Gastroesophageal sphincter (tissue), 4 donors: ENCODE measurements at regions not wholly inside any gene's neighbourhood (a gene's known extent, or its start where the extent isn't known, plus 50 kb on each side); places are given as distances from the start of the nearest gene placed in this dataset.

Experiments
- ATAC-seq: fragments of 150-250 bp; one replicate; pipeline ENCODE4 v1.9.1; 2016; ENCODE audit warnings: mild to moderate bottlenecking, moderate library complexity
- H3K27ac ChIP-seq, 4 donors: fragments of 200-600 bp; sonication (generic) in 3 of 4; 1 replicate in 3 of 4; 2 replicates in 1 of 4; pipeline ENCODE4 v1.5.1; 2016 to 2019
- H3K27me3 ChIP-seq: fragments of 200-600 bp; sonication (generic); one replicate; pipeline ENCODE4 v1.5.1; 2019
- H3K36me3 ChIP-seq, 2 donors: fragments of 200-600 bp; sonication (generic); one replicate each; pipeline ENCODE4 v1.5.1; 2019; ENCODE audit warnings: control low read depth in 1 of 2
- H3K4me1 ChIP-seq, 3 donors: fragments of 200-600 bp; sonication (generic); 1 replicate in 2 of 3; 2 replicates in 1 of 3; pipeline ENCODE4 v1.5.1; 2016 to 2019; ENCODE audit warnings: control low read depth in 2 of 3
- H3K4me3 ChIP-seq, 2 donors: fragments of 200-600 bp; sonication (generic); one replicate each; pipeline ENCODE4 v1.5.1; 2019; ENCODE audit warnings: mild to moderate bottlenecking in 1 of 2, moderate library complexity in 1 of 2
- H3K9me3 ChIP-seq, 3 donors: fragments of 200-600 bp; sonication (generic); one replicate each; pipeline ENCODE4 v1.5.1; 2017 to 2019; ENCODE audit warnings: control low read depth in 2 of 3
- EP300 ChIP-seq: sonication (generic); formaldehyde crosslinking; IDR thresholded peaks from one replicate; pipeline ENCODE4 v1.6.1; 2017; ENCODE audit warnings: antibody characterized with exemption, mild to moderate bottlenecking
- POLR2A ChIP-seq, 2 donors: fragments of 450-650 bp; IDR thresholded peaks; one replicate each; pipeline ENCODE4 v1.6.1; 2017; ENCODE audit warnings: antibody characterized with exemption in 2 of 2, mild to moderate bottlenecking in 2 of 2, moderate library complexity in 1 of 2
- POLR2AphosphoS5 ChIP-seq: sonication (generic); formaldehyde crosslinking; IDR thresholded peaks from one replicate; pipeline ENCODE4 v1.6.1; 2017; ENCODE audit warnings: antibody characterized with exemption
- WGBS, 2 donors: methylation state at CpG; one replicate each; pipeline ENCODE4 v1.1.5; 2018; ENCODE audit warnings: low coverage in 1 of 2; 5-methylcytosine and 5-hydroxymethylcytosine counted together
- TF ChIP-seq, protein P1 (sequence below), 4 experiments: fragments of 200-600 bp in 2 of 4; fragments of 450-650 bp in 2 of 4; sonication (generic) in 1 of 4; IDR thresholded peaks; one replicate each; pipeline ENCODE4 v1.5.1; 2017 to 2019; ENCODE audit warnings: antibody characterized with exemption in 4 of 4, mild to moderate bottlenecking in 2 of 4, moderate library complexity in 2 of 4

DNA sequence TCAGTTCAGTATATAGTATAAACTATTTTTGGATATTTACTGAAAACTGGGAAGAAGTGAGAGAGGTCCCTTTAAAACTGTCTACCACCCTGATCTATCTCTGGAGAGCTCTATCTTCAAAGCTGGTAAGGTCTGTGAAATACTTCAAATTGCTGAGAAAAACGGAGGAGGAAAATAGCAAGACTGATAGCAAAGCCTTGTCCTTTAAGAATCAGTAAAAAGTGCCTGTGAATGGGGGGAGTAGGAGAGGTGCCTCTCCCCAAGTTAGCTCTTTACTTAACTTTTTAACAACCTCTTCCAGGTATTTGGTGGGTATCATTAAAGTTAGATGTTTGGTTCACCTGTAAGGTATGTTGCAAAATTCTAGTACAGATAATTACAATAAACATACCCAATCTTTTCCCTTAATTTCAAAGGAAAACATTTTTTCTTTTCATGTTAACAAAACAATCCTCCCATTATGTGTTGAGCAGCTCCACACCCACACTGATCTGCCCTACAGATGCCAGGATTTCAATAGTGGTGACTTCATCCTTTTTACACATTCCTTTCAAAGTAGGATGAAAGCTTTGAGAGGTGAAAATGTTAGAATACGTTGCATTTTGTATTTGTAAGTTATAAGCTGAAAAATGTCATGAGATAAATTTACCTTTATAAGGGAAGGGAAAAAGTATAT is 149.2 kb downstream of the CRPPA start:
- ATAC-seq, result no peak
- WGBS, 2 donors, result 46 to 55% methylated on average over 2 of the region's 2 CpGs

DNA sequence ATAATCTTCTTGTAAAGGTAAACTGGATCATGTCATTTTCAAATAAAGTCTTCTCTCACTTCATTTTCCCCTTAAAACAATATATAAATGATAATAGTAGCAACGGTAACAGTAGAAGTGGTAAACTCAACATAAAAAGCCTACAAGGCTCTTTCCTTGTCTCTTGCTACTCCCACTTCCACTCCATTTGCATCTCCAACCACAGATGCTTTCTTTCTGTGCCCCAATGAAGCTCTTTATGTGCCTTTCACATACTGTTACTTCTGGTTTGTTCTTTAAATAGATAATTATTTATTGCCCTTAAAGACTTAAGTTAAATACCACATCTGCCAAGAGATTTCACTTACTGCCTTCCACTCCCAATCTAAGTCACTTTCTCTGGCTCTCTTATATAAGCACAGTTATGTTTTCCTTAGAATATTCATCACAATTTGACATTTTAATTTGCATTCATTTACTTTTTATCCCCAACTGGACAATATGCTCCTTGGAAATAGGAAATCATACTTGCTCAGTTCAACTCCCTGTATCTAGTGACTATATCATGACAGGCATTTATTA is 149.9 kb downstream of the CRPPA start:
- WGBS, 2 donors, result 44 to 47% methylated on average over 1 of the region's 1 CpG
- no peak for ATAC-seq
- no peak for TF ChIP-seq EP300
- no peak for TF ChIP-seq POLR2A (IDR thresholded peaks at IDR 0.05)
- no peak for TF ChIP-seq POLR2AphosphoS5
- TF ChIP-seq, protein P1, sequence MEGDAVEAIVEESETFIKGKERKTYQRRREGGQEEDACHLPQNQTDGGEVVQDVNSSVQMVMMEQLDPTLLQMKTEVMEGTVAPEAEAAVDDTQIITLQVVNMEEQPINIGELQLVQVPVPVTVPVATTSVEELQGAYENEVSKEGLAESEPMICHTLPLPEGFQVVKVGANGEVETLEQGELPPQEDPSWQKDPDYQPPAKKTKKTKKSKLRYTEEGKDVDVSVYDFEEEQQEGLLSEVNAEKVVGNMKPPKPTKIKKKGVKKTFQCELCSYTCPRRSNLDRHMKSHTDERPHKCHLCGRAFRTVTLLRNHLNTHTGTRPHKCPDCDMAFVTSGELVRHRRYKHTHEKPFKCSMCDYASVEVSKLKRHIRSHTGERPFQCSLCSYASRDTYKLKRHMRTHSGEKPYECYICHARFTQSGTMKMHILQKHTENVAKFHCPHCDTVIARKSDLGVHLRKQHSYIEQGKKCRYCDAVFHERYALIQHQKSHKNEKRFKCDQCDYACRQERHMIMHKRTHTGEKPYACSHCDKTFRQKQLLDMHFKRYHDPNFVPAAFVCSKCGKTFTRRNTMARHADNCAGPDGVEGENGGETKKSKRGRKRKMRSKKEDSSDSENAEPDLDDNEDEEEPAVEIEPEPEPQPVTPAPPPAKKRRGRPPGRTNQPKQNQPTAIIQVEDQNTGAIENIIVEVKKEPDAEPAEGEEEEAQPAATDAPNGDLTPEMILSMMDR (IDR thresholded peaks at IDR 0.05), result no peak

More for the DNA sequence above, 149.2 kb downstream of the CRPPA start:
- Histone ChIP-seq H3K9me3 (no peaks in the 10 kb centered on the region), H3K27ac (no peak overlapping the region), H3K4me3 (no peak overlapping the region), H3K4me1 (no peaks in the 10 kb centered on the region), H3K27me3 (no peaks in the 10 kb centered on the region), H3K36me3 (peaks cover 0 to 6% of the 10 kb centered on the region in 2 donors)
- TF ChIP-seq POLR2AphosphoS5 (no peak), POLR2A (IDR thresholded peaks at IDR 0.05) (no peak), EP300 (no peak)
- TF ChIP-seq, protein P1 (IDR thresholded peaks at IDR 0.05), result no peak

DNA sequence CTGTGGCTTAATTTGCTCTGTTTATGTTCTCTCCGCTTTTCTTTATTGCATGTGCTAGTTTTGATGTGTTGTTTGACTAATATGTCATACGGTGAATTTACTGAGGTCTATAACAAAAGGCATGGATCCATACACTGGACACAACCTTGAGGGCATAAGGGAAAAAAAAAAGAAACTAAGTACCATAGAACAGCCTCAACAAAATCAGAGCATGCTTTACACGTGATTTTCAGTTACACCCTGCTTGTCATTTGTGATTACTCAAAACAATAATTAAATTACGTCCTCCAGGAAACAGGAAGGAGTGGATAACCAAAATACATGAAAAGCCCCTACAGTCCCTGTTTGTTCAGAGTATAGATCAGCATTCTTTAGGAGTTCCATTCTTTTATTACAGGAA is 150.5 kb downstream of the CRPPA start:
- TF ChIP-seq POLR2AphosphoS5 (no peak), EP300 (no peak), POLR2A (IDR thresholded peaks at IDR 0.05) (no peak)
- TF ChIP-seq, protein P1 (IDR thresholded peaks at IDR 0.05), result no peak
- Histone ChIP-seq H3K4me1 (no peaks in the 10 kb centered on the region), H3K36me3 (peaks cover 0 to 6% of the 10 kb centered on the region in 2 donors), H3K27me3 (no peaks in the 10 kb centered on the region), H3K9me3 (no peaks in the 10 kb centered on the region), H3K27ac (no peak overlapping the region), H3K4me3 (no peak overlapping the region)
- WGBS, 2 donors, result 46 to 72% methylated on average over 4 of the region's 4 CpGs
- no peak for ATAC-seq

More for the DNA sequence above, 149.9 kb downstream of the CRPPA start:
- H3K36me3 ChIP-seq, result peaks cover 0 to 6% of the 10 kb centered on the region in 2 donors
- no peaks in the 10 kb centered on the region for H3K4me1 ChIP-seq
- H3K27me3 ChIP-seq, result no peaks in the 10 kb centered on the region
- no peak overlapping the region for H3K27ac ChIP-seq
- no peak overlapping the region for H3K4me3 ChIP-seq
- H3K9me3 ChIP-seq, result no peaks in the 10 kb centered on the region

DNA sequence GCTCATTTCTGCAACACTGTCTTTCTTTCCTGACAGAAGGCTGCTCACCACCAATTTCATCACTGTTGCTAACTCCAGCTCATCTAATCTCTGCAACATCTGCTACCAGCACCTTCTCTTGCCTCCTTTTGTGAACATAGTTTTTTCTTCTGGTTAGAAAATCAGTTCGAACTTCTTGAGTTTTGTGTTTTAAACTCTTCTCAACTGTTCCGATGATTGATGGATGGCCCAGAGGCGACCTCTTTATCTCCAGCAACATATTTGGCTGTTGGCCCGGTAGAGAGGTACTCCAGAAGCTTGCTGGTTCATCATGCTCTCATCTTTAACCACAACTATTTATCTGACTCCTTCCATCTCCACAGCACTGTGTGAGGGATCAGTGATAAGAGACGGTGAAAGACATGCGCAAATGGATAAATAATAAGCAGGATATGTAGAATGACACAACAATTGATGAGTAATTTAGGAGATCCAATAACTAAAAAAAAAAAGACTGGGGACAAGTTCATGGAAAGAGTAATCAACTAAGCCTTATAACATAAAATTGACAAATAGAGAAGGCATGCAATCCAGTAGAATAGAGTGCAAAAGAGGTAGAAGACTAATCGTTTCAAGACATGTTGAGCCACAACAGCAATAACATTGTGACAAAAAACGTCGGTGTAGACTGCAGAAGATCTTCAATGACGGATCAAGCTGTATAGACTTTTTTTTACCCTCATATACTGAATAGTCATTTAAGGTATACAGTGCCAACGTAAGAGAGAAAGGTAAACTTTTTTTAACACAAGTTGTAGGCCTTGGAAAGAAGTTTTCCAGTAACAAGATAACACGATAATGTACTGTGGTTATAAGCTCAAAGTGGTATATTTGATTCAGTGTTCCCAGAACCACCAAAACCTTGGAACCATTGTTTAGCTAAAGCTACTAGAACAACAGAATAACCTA is 152.2 kb downstream of the CRPPA start:
- WGBS, 2 donors, result 62 to 71% methylated on average over 9 to 11 of the region's 12 CpGs
- no peak for ATAC-seq
- no peaks in the 10 kb centered on the region for H3K4me1 ChIP-seq
- no peaks in the 10 kb centered on the region for H3K9me3 ChIP-seq
- no peak overlapping the region for H3K27ac ChIP-seq
- TF ChIP-seq POLR2AphosphoS5, result no peak
- no peak for TF ChIP-seq EP300
- TF ChIP-seq POLR2A (IDR thresholded peaks at IDR 0.05), result no peak
- TF ChIP-seq, protein P1 (IDR thresholded peaks at IDR 0.05), result no peak
- H3K4me3 ChIP-seq, result no peak overlapping the region
- peaks cover 0 to 6% of the 10 kb centered on the region in 2 donors for H3K36me3 ChIP-seq
- H3K27me3 ChIP-seq, result no peaks in the 10 kb centered on the region
